Type B pancreatic cell (in vitro differentiated cells): ENCODE measurements at regions not wholly inside any gene's neighbourhood (a gene's known extent, or its start where the extent isn't known, plus 50 kb on each side); places are given as distances from the start of the nearest gene placed in this dataset.

Experiments used
- DNase-seq: peaks from one replicate; pipeline ENCODE4 v3.0.0; 2021; ENCODE audit warnings: mixed read lengths; ENCODE audit not compliant: unreplicated experiment; ENCODE audit errors: extremely low spot score
- H3K27ac Mint-ChIP-seq: 2 replicates; pipeline ENCODE4 v1.8.0; 2021; ENCODE audit warnings: mild to moderate bottlenecking, mixed read lengths
- H3K27me3 Mint-ChIP-seq: 2 replicates; pipeline ENCODE4 v1.8.0; 2021; ENCODE audit warnings: mixed read lengths
- H3K36me3 Mint-ChIP-seq: 2 replicates; pipeline ENCODE4 v1.8.0; 2021; ENCODE audit warnings: mixed read lengths
- H3K4me1 Mint-ChIP-seq: one replicate; pipeline ENCODE4 v1.8.0; 2021; ENCODE audit warnings: mixed read lengths; ENCODE audit not compliant: unreplicated experiment
- H3K4me3 Mint-ChIP-seq: 2 replicates; pipeline ENCODE4 v1.8.0; 2021; ENCODE audit warnings: mild to moderate bottlenecking, mixed read lengths
- H3K9me3 Mint-ChIP-seq: 2 replicates; pipeline ENCODE4 v1.8.0; 2021; ENCODE audit warnings: mixed read lengths
- TF ChIP-seq, protein P1 (sequence below): fragments of 200-600 bp; sonication (generic); conservative IDR thresholded peaks from 2 replicates; pipeline ENCODE4 v1.5.0; 2021; ENCODE audit warnings: antibody characterized with exemption, mild to moderate bottlenecking

DNA sequence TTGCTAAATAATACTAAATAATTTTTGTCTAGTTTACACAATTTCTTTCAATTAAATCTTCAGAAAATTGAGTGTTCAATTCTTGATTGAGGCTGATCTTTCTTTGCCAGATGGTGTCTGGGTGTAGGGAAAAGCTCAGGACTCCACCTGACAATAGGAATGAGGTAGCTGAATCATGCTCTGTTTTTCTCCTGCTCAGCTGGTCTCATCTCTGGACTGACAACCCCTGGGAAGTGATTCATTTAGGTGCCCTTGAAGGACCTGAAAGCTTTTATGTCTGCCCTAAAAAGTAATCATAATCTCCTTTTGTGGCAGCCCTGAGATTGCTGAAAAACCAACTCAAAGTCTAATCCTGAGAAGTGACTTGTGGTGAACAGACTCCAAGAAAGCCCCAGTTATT is 255.4 kb downstream of the ETNK1 start:
- Mint-ChIP-seq H3K36me3 (no peaks in the 10 kb centered on the region), H3K27ac (no peak overlapping the region), H3K4me3 (no peak overlapping the region), H3K4me1 (no peaks in the 10 kb centered on the region), H3K27me3 (no peaks in the 10 kb centered on the region), H3K9me3 (peaks cover 4% of the 10 kb centered on the region)
- no peak for DNase-seq
- TF ChIP-seq, protein P1, sequence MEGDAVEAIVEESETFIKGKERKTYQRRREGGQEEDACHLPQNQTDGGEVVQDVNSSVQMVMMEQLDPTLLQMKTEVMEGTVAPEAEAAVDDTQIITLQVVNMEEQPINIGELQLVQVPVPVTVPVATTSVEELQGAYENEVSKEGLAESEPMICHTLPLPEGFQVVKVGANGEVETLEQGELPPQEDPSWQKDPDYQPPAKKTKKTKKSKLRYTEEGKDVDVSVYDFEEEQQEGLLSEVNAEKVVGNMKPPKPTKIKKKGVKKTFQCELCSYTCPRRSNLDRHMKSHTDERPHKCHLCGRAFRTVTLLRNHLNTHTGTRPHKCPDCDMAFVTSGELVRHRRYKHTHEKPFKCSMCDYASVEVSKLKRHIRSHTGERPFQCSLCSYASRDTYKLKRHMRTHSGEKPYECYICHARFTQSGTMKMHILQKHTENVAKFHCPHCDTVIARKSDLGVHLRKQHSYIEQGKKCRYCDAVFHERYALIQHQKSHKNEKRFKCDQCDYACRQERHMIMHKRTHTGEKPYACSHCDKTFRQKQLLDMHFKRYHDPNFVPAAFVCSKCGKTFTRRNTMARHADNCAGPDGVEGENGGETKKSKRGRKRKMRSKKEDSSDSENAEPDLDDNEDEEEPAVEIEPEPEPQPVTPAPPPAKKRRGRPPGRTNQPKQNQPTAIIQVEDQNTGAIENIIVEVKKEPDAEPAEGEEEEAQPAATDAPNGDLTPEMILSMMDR = no peak

DNA sequence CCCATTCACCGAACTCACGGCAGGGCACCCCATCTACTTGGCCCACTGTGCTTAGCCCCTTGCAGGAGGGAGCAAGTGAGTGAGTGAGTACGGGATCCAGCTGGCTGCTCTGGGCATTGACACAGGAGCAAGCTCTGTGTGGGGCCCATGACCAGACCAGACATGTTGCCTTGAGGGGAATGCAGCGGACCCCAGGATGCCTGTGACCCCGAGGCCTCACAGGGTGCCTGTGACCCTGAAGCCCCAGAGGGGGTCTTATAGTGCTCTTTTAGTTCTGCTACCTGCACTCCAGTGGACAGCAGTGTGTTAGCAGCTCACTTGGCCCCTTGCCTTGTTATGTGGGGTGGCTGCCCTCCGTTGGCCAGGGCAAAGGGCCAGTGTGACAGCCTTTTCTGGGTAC is 255.8 kb downstream of the ETNK1 start:
- Mint-ChIP-seq H3K27ac (no peak overlapping the region), H3K36me3 (no peaks in the 10 kb centered on the region), H3K27me3 (no peaks in the 10 kb centered on the region), H3K4me3 (no peak overlapping the region), H3K4me1 (no peaks in the 10 kb centered on the region), H3K9me3 (peaks cover 4% of the 10 kb centered on the region)
- no peak for DNase-seq
- TF ChIP-seq, protein P1 = no peak

DNA sequence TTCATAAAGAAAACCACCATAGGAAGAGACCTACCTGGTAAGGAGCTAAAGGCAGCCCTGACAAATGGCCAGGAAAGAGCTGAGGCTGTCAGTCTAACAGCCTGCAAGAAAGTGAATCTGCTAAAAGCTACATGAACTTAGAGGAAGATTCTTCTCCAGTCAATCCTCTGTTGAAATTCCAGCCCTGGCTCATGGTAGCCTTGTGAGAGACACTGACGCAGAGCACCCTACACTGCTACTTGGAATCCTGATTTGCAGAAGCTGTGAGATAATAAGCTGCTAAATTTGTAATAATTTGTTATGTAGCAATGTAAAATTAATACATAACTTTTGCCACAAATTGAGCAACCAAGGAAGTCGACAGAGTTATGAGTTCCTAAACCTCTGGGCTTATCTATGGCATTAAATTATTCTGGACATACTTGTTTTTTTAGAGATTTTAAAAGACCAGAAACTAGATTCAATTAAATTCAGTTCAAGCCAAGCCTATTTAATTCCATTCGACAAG is 257.0 kb downstream of the ETNK1 start:
- H3K4me3 Mint-ChIP-seq = no peak overlapping the region
- no peaks in the 10 kb centered on the region for H3K36me3 Mint-ChIP-seq
- TF ChIP-seq, protein P1 = no peak
- DNase-seq = no peak
- H3K4me1 Mint-ChIP-seq = no peaks in the 10 kb centered on the region
- H3K27me3 Mint-ChIP-seq = no peaks in the 10 kb centered on the region
- H3K27ac Mint-ChIP-seq = no peak overlapping the region
- no peaks in the 10 kb centered on the region for H3K9me3 Mint-ChIP-seq

DNA sequence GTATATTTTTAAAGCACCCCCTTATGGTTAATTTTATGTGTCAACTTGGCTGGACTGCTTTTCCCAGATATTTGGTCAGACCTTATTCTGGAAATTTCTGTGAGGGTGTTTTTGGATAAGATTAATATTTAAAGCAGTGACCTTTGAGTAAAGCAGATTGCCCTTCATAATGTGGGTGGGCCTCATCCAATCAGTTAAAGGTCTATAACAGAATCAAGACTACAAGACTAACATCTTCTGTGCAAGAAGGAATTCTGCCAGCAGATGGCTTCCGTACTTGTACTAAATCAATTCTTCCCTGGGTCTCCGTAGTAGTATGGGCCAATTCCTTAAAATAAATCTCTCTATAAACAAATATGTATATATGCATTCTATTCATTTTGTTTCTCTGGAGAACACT is 257.6 kb downstream of the ETNK1 start:
- Mint-ChIP-seq H3K4me1 (no peaks in the 10 kb centered on the region), H3K9me3 (no peaks in the 10 kb centered on the region), H3K4me3 (no peak overlapping the region), H3K36me3 (no peaks in the 10 kb centered on the region), H3K27ac (no peak overlapping the region), H3K27me3 (no peaks in the 10 kb centered on the region)
- DNase-seq = no peak
- TF ChIP-seq, protein P1 = no peak

DNA sequence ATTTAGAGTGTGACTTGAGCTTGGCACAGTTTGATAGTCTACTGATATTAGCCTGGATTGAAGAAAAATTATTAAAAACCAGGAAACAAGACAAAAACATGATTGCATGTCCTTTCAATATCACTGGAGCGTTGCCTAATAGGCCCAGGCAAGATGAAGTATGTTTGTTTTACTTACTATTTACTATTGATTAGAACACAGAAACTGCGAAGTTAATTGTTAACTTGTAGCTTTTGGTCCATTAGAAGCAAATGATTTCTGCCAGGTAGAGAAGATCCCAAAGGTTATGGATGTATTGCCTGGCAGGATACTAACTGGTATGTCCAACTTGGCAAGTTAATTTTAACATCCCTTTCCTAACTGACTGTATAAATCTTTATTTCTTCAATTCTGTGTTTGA is 268.9 kb downstream of the ETNK1 start:
- Mint-ChIP-seq H3K27me3 (no peaks in the 10 kb centered on the region), H3K4me1 (no peaks in the 10 kb centered on the region), H3K27ac (no peak overlapping the region), H3K36me3 (peaks cover 6% of the 10 kb centered on the region), H3K4me3 (no peak overlapping the region), H3K9me3 (peaks cover 5% of the 10 kb centered on the region)
- DNase-seq = no peak
- TF ChIP-seq, protein P1 = no peak

DNA sequence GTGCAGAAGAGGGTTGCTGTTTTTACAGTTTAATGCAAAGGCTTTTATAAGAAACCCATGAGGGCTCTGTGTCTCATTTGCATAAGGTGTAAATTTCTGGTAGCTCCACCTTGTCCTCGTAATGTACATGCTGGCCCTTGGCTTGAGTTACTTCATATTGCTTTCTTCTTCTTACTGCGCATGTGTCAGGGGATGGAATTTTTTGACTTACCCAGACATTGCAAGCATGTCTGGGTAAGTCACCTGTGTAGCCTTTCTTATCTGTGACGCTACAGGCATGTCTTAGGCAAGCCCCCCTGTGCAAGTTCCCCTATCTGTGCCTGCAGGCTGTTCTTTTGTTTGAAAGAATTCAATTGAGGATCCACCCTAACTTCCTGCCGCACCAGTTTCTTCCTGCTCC is 274.2 kb downstream of the ETNK1 start:
- Mint-ChIP-seq H3K4me3 (peak overlapping the region; percentile 37), H3K9me3 (peaks cover 6% of the 10 kb centered on the region), H3K36me3 (peaks cover 8% of the 10 kb centered on the region), H3K4me1 (no peaks in the 10 kb centered on the region), H3K27ac (peak overlapping the region; percentile 93), H3K27me3 (no peaks in the 10 kb centered on the region)
- no peak for DNase-seq
- TF ChIP-seq, protein P1 = no peak
